Esophagus muscularis mucosa (tissue), 4 donors: ENCODE measurements at regions not wholly inside any gene's neighbourhood (a gene's known extent, or its start where the extent isn't known, plus 50 kb on each side); places are given as distances from the start of the nearest gene placed in this dataset.

ENCODE experiments used
- CTCF ChIP-seq, 3 experiments: fragments of 200-600 bp in 2 of 3; fragments of 450-650 bp in 1 of 3; sonication (generic) in 2 of 3; IDR thresholded peaks; one replicate each; pipeline ENCODE4 v1.5.1; 2017 to 2019; ENCODE audit warnings: antibody characterized with exemption in 3 of 3, mild to moderate bottlenecking in 2 of 3, moderate library complexity in 1 of 3
- EP300 ChIP-seq: sonication (generic); formaldehyde crosslinking; IDR thresholded peaks from one replicate; pipeline ENCODE4 v1.6.1; 2017; ENCODE audit warnings: antibody characterized with exemption
- POLR2A ChIP-seq: fragments of 450-650 bp; IDR thresholded peaks from one replicate; pipeline ENCODE4 v1.6.1; 2017; ENCODE audit warnings: antibody characterized with exemption, moderate library complexity, mild to moderate bottlenecking, low read depth
- POLR2AphosphoS5 ChIP-seq, 2 donors: sonication (generic); formaldehyde crosslinking; IDR thresholded peaks; one replicate each; pipeline ENCODE4 v1.6.1; 2017; ENCODE audit warnings: antibody characterized with exemption in 2 of 2

GRCh38 chr15:66917904-66918448, 147.4 kb upstream of the SMAD3 start:
- TF ChIP-seq EP300 (no peak), POLR2A (no peak), CTCF (IDR thresholded peaks at IDR 0.05) (no peak), POLR2AphosphoS5 (IDR thresholded peaks at IDR 0.05) (no peak)
